ENCODE measurements at regions not wholly inside any gene's neighbourhood (a gene's known extent, or its start where the extent isn't known, plus 50 kb on each side); places are given as distances from the start of the nearest gene placed in this dataset.

GRCh38 chr3:118537454-118537853 is 497.2 kb downstream of the IGSF11 start:
- TF ChIP-seq ZNF696 (CRISPR knock-in tag; conservative IDR thresholded peaks at IDR 0.05) (no peak), ZBTB33 (CRISPR knock-in tag; IDR thresholded peaks at IDR 0.05) (no peak), BRF1 (IDR thresholded peaks at IDR 0.05; ENCODE audit: borderline replicate concordance, extremely low read depth, insufficient read length) (no peak), HMGN3 (IDR thresholded peaks at IDR 0.05; ENCODE audit: borderline replicate concordance, extremely low read depth, insufficient read length, low read depth, low read length) (no peak), HLTF (IDR thresholded peaks at IDR 0.05) (no peak), USF1 (CRISPR knock-in tag; IDR thresholded peaks at IDR 0.05) (no peak)
- no peak overlapping the region for H3K4me2 ChIP-seq (ENCODE audit: insufficient read depth, low read length)
- in situ Hi-C loops (cut with MboI) (no loop called here), intact Hi-C loops (cut with micrococcal nuclease) (no loop called here)
- H3K36me3 ChIP-seq (ENCODE audit: control insufficient read depth, insufficient read depth, low read length), result no peaks in the 10 kb centered on the region
- no peak overlapping the region for H3K27ac ChIP-seq (ENCODE audit: extremely low read depth, low read depth, low read length)
- FAIRE-seq (no peak), DNase-seq (ENCODE audit: extremely low read depth in 1 of 4, low spot score in 3 of 4) (no peak), ATAC-seq (no peak)
- no peaks in the 10 kb centered on the region for H3K9me1 ChIP-seq (ENCODE audit: control insufficient read depth, insufficient read depth, low read length)
- ChIA-PET CTCF (ENCODE audit: low intra/inter-chr PET ratio) (no interaction called here), POLR2A (no interaction called here)
- H3K79me2 ChIP-seq (ENCODE audit: control insufficient read depth, insufficient read depth, low read length), result no peaks in the 10 kb centered on the region
- no peaks in the 10 kb centered on the region for H3K27me3 ChIP-seq (ENCODE audit: control insufficient read depth in 2 of 2, insufficient read depth in 2 of 2, low read length in 2 of 2)
- H3K9me3 ChIP-seq (replicated peaks; ENCODE audit: control insufficient read depth, insufficient read depth, low read depth, low read length), result no peaks in the 10 kb centered on the region
- no TSS peak for BruUV-seq (replicated peaks)
- no peaks in the 10 kb centered on the region for H4K20me1 ChIP-seq (replicated peaks; ENCODE audit: control insufficient read depth, insufficient read depth, low read length)
- H2AFZ ChIP-seq (ENCODE audit: low read depth, low read length), result no peak overlapping the region
- no peak overlapping the region for H3K9ac ChIP-seq (ENCODE audit: insufficient read depth in 1 of 2, low read depth in 2 of 2, low read length in 2 of 2)
- 55% methylated on average over 2 of the region's 2 CpGs for WGBS (ENCODE audit: insufficient coverage, low coverage, missing lambda C conversion rate)
- peaks cover 0 to 5% of the 10 kb centered on the region in 2 experiments; a peak in 3 of 5 replicates for H3K4me1 ChIP-seq (replicated peaks in 1 of 2; ENCODE audit: control insufficient read depth in 2 of 2, insufficient read depth in 2 of 2, low read length in 2 of 2)
- no peak overlapping the region for H3K4me3 ChIP-seq

Data from K562 (cell line).